ENCODE measurements at regions not wholly inside any gene's neighbourhood (a gene's known extent, or its start where the extent isn't known, plus 50 kb on each side); places are given as distances from the start of the nearest gene placed in this dataset.

DNA sequence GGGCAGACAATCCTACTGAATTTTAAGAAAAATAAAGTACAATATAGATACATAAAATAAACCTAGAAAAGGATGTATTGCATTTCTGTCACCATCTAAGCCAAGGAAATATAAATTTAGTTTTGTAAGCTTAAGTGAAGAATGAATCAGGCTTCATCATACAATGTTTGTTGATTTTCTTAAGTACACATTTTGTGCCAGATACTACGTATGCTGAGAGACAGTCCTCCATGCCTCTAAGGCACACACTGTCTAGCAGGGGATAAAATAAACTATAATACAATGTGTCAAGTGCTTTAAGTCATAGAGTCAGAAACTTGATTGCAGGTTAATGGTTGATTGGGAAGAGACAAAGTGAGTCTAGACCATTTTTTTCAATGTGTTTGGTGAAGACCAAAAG lies 465.7 kb downstream of the TBC1D4 start:
- no peak overlapping the region for H3K9ac ChIP-seq
- DNase-seq = no peak
- 53% methylated on average over 1 of the region's 1 CpG for WGBS (ENCODE audit: low lambda C conversion rate)
- H3F3A ChIP-seq (replicated peaks; ENCODE audit: insufficient read depth) = no peaks in the 10 kb centered on the region
- ChIA-PET CTCF (no interaction called here), POLR2A (no interaction called here)
- H3K9me3 ChIP-seq = no peaks in the 10 kb centered on the region
- H3K4me3 ChIP-seq (ENCODE audit: low read depth in 2 of 2, low read length in 1 of 2) = no peak overlapping the region
- no peaks in the 10 kb centered on the region for H3K27me3 ChIP-seq (ENCODE audit: insufficient read depth)
- no peak overlapping the region for H2AFZ ChIP-seq (ENCODE audit: low read depth)
- H4K20me1 ChIP-seq (ENCODE audit: insufficient read depth) = no peaks in the 10 kb centered on the region
- H3K79me2 ChIP-seq (ENCODE audit: insufficient read depth) = no peaks in the 10 kb centered on the region
- H3K4me1 ChIP-seq (ENCODE audit: control insufficient read depth in 1 of 2, insufficient read depth in 2 of 2, low read depth in 1 of 2, low read length in 1 of 2) = no peaks in the 10 kb centered on the region; a peak in 1 of 4 replicates
- H3K4me2 ChIP-seq = no peak overlapping the region
- no peaks in the 10 kb centered on the region for H3K9me2 ChIP-seq
- TF ChIP-seq FOXM1 (IDR thresholded peaks at IDR 0.05; ENCODE audit: low read depth) (no peak), MAX (IDR thresholded peaks at IDR 0.05; ENCODE audit: low read depth) (no peak), POLR2AphosphoS5 (IDR thresholded peaks at IDR 0.05; ENCODE audit: low read depth, low read length) (no peak), NFIC (IDR thresholded peaks at IDR 0.05; ENCODE audit: borderline replicate concordance) (no peak), TEAD4 (IDR thresholded peaks at IDR 0.05; ENCODE audit: borderline replicate concordance, insufficient read depth) (no peak), EZH2phosphoT487 (IDR thresholded peaks at IDR 0.05; ENCODE audit: borderline replicate concordance, low read depth) (no peak), SMC3 (IDR thresholded peaks at IDR 0.05; ENCODE audit: low read depth, low read length) (no peak)
- TF ChIP-seq, protein P1, sequence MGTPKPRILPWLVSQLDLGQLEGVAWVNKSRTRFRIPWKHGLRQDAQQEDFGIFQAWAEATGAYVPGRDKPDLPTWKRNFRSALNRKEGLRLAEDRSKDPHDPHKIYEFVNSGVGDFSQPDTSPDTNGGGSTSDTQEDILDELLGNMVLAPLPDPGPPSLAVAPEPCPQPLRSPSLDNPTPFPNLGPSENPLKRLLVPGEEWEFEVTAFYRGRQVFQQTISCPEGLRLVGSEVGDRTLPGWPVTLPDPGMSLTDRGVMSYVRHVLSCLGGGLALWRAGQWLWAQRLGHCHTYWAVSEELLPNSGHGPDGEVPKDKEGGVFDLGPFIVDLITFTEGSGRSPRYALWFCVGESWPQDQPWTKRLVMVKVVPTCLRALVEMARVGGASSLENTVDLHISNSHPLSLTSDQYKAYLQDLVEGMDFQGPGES (IDR thresholded peaks at IDR 0.05; ENCODE audit: low read depth, low read length) = no peak
- no peaks in the 10 kb centered on the region for H3K36me3 ChIP-seq (replicated peaks in 1 of 2; ENCODE audit: control insufficient read depth in 1 of 2, insufficient read depth in 2 of 2, low read length in 1 of 2)
- no peak overlapping the region for H3K27ac ChIP-seq (ENCODE audit: low read depth in 2 of 2, low read length in 1 of 2)

- no peak for DNase-seq
- no peaks in the 10 kb centered on the region for H3K9me3 ChIP-seq
- no peak overlapping the region for H3K4me3 ChIP-seq (ENCODE audit: low read depth in 2 of 2, low read length in 1 of 2)
- WGBS (ENCODE audit: low lambda C conversion rate) = 48% methylated on average over 4 of the region's 4 CpGs
- no peaks in the 10 kb centered on the region for H3K79me2 ChIP-seq (ENCODE audit: insufficient read depth)
- TF ChIP-seq CHD2 (IDR thresholded peaks at IDR 0.05; ENCODE audit: low read length, partially characterized antibody) = no peak
- TF ChIP-seq MXI1 (IDR thresholded peaks at IDR 0.05; ENCODE audit: low read depth, low read length) = no peak
- no peak for TF ChIP-seq NRF1 (IDR thresholded peaks at IDR 0.05; ENCODE audit: low read depth, low read length)
- TF ChIP-seq FOXJ3 (CRISPR knock-in tag; IDR thresholded peaks at IDR 0.05) = no peak
- TF ChIP-seq ZBTB33 (IDR thresholded peaks at IDR 0.05; ENCODE audit: borderline replicate concordance, low read depth) = no peak
- no peak for TF ChIP-seq FOXM1 (IDR thresholded peaks at IDR 0.05; ENCODE audit: low read depth)
- TF ChIP-seq TEAD4 (IDR thresholded peaks at IDR 0.05; ENCODE audit: borderline replicate concordance, insufficient read depth) = no peak
- TF ChIP-seq JUND (IDR thresholded peaks at IDR 0.05) = no peak
- TF ChIP-seq CTCF (IDR thresholded peaks at IDR 0.05) = no peak
- no peak for TF ChIP-seq TCF12 (IDR thresholded peaks at IDR 0.05)
- no peak for TF ChIP-seq RAD21 (IDR thresholded peaks at IDR 0.05; ENCODE audit: low read length)
- TF ChIP-seq, protein P2, sequence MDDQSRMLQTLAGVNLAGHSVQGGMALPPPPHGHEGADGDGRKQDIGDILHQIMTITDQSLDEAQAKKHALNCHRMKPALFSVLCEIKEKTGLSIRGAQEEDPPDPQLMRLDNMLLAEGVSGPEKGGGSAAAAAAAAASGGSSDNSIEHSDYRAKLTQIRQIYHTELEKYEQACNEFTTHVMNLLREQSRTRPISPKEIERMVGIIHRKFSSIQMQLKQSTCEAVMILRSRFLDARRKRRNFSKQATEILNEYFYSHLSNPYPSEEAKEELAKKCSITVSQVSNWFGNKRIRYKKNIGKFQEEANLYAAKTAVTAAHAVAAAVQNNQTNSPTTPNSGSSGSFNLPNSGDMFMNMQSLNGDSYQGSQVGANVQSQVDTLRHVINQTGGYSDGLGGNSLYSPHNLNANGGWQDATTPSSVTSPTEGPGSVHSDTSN (IDR thresholded peaks at IDR 0.05) = no peak
- TF ChIP-seq MAX (IDR thresholded peaks at IDR 0.05; ENCODE audit: low read depth) = no peak
- no peak for TF ChIP-seq GABPA (IDR thresholded peaks at IDR 0.05; ENCODE audit: low read depth)
- TF ChIP-seq YY1 (IDR thresholded peaks at IDR 0.05; ENCODE audit: low read depth) = no peak
- no peak for TF ChIP-seq RFX5 (IDR thresholded peaks at IDR 0.05; ENCODE audit: low read length)
- TF ChIP-seq RXRA (IDR thresholded peaks at IDR 0.05; ENCODE audit: borderline replicate concordance, low read depth) = no peak
- H3K36me3 ChIP-seq (replicated peaks in 1 of 2; ENCODE audit: control insufficient read depth in 1 of 2, insufficient read depth in 2 of 2, low read length in 1 of 2) = no peaks in the 10 kb centered on the region
- H3K9ac ChIP-seq = no peak overlapping the region
- no peaks in the 10 kb centered on the region for H3F3A ChIP-seq (replicated peaks; ENCODE audit: insufficient read depth)
- no peaks in the 10 kb centered on the region for H3K9me2 ChIP-seq
- ChIA-PET POLR2A (no interaction called here), CTCF (interaction anchor here (0.9 kb wide), 1 partner anchor 10 kb away, joined by 3 read pairs; no protein-coding TSS in a partner anchor)
- H2AFZ ChIP-seq (ENCODE audit: low read depth) = no peak overlapping the region
- no peaks in the 10 kb centered on the region for H4K20me1 ChIP-seq (ENCODE audit: insufficient read depth)
- H3K27me3 ChIP-seq (ENCODE audit: insufficient read depth) = no peaks in the 10 kb centered on the region
- H3K27ac ChIP-seq (ENCODE audit: low read depth in 2 of 2, low read length in 1 of 2) = no peak overlapping the region
- no peaks in the 10 kb centered on the region; a peak in 1 of 4 replicates for H3K4me1 ChIP-seq (ENCODE audit: control insufficient read depth in 1 of 2, insufficient read depth in 2 of 2, low read depth in 1 of 2, low read length in 1 of 2)
- no peak overlapping the region for H3K4me2 ChIP-seq
Observed at GRCh38 chr13:75013818-75014217, 468.2 kb downstream of the TBC1D4 start.
